ENCODE measurements at regions not wholly inside any gene's neighbourhood (a gene's known extent, or its start where the extent isn't known, plus 50 kb on each side); places are given as distances from the start of the nearest gene placed in this dataset.

DNA sequence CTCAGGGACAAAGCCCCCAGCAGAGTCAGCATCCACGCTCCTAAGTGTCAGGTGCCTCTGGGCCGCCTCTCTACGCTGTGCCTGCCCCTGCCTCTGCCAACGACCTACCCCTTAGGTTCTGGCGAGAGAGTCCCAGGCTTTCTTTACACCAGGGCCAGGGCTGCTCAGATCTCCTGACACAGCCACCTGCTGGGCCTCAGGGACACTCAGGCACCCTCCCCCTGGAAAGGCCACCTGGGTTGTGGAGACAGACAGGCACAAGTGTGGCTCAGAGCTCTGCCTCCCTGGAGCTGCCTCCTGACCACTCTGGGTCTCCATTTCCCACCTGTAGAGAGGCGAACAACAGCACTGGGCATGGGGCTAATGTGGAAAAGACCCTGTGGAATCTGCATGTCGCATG lies 90.0 kb upstream of the ADRA2C start:
- WGBS (ENCODE audit: insufficient coverage): 76% methylated on average over 7 of the region's 7 CpGs

DNA sequence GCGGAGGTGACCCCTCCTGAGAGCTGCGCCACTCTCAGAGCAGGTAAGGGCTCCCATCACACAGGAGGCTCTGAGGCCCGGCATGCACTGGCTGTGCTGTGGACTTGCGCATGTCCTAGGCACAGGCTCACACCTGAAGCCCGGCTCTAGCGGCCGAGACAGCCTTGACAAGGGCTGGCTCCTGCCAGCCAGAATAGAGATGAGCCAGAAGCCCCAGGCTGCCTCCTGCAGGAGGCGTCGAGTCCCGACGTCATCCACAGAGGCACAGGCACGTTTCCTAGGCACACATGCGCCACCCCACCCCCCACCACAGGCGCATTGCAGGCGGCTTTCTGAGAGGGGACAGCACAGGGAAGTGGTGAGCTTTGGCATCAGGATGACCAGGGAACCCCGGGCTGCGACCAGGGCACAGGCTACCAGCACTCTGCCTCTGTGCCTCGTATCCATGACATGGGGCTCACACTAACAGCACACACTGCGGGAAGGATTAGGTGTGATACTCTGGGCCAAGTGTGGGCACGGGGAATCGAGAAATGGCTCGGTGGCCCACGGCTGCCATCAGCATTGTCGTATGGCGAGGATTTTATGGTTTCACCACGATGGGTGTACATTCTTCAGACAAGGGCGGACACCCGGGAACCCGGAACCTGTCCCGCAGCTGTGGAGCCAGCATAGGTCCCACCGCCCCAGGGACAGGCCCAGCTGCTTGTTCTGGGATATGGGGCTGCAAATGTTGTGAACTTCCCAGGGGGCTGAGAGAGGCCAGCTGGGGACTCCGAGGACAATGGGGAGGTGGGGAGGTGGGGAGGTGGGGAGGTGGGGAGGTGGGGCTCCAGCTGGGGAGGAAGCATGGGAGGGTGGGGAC lies 90.7 kb upstream of the ADRA2C start:
- no peaks in the 10 kb centered on the region for H3K9me3 ChIP-seq (replicated peaks; ENCODE audit: control insufficient read depth, low read depth, low read length)
- H3K27ac ChIP-seq (ENCODE audit: low read length): no peak overlapping the region
- DNase-seq: no peak
- peaks cover 12% of the 10 kb centered on the region for H3K27me3 ChIP-seq (ENCODE audit: control insufficient read depth, insufficient read depth, low read length)
- H3K4me1 ChIP-seq (ENCODE audit: control insufficient read depth, insufficient read depth, low read length): peaks cover 14% of the 10 kb centered on the region
- no peak overlapping the region for H3K4me3 ChIP-seq (ENCODE audit: low read length)
- H3K36me3 ChIP-seq (ENCODE audit: control insufficient read depth, insufficient read depth, low read length): no peaks in the 10 kb centered on the region
- WGBS (ENCODE audit: insufficient coverage): 71% methylated on average over 24 of the region's 32 CpGs

More for the DNA sequence above, 90.0 kb upstream of the ADRA2C start:
- no peaks in the 10 kb centered on the region for H3K36me3 ChIP-seq (ENCODE audit: control insufficient read depth, insufficient read depth, low read length)
- peak; percentile 25 for DNase-seq
- H3K4me1 ChIP-seq (ENCODE audit: control insufficient read depth, insufficient read depth, low read length): peaks cover 14% of the 10 kb centered on the region
- H3K9me3 ChIP-seq (replicated peaks; ENCODE audit: control insufficient read depth, low read depth, low read length): no peaks in the 10 kb centered on the region
- H3K27me3 ChIP-seq (ENCODE audit: control insufficient read depth, insufficient read depth, low read length): peaks cover 12% of the 10 kb centered on the region
- H3K4me3 ChIP-seq (ENCODE audit: low read length): no peak overlapping the region
- H3K27ac ChIP-seq (ENCODE audit: low read length): no peak overlapping the region

- Histone ChIP-seq H3K36me3 (ENCODE audit: control insufficient read depth, insufficient read depth, low read length) (no peaks in the 10 kb centered on the region), H3K9me3 (replicated peaks; ENCODE audit: control insufficient read depth, low read depth, low read length) (no peaks in the 10 kb centered on the region), H3K27ac (ENCODE audit: low read length) (no peak overlapping the region), H3K4me3 (ENCODE audit: low read length) (no peak overlapping the region), H3K27me3 (ENCODE audit: control insufficient read depth, insufficient read depth, low read length) (peaks cover 8% of the 10 kb centered on the region), H3K4me1 (ENCODE audit: control insufficient read depth, insufficient read depth, low read length) (peaks cover 8% of the 10 kb centered on the region)
- WGBS (ENCODE audit: insufficient coverage): 30% methylated on average over 7 of the region's 7 CpGs
- no peak for DNase-seq
Measured at GRCh38 chr4:3674479-3674851, 91.7 kb upstream of the ADRA2C start.

DNA sequence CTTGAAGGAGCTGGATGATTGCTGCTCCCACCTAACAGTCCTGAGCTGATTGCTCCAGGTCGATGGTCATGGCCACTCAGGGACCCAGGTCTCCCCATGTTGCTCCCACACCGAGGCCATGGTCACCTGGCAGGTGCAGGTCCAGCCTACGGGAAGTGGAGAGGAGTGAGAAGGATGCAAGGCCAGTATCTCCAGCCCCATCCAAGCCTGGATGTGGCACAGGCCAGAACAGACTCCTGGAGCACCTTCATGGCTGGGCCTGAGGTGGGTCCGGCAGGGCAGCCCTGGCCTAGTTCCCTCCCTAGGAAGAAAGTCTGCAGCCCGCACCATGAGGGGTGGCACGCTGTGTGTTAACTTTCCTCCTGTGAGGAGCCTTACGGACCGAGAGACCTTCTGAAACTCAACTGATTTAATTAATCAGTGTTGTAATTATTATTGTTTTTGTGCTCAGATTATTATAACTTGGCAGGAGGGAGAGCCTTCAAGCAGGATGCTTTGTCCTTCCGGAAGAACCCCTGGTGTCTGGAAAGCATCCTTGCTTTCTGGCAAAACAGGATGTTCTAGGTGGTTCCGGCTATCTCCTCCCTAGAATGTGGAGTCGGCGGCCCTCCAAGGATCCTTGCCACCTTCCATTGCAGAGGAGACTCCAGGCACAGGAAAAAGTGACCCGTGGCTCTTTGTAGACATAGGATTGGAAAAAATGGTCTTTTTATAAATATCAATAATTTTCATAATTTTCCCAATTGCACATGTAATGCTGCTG lies 92.3 kb upstream of the ADRA2C start:
- Histone ChIP-seq H3K27me3 (ENCODE audit: control insufficient read depth, insufficient read depth, low read length) (peaks cover 8% of the 10 kb centered on the region), H3K27ac (ENCODE audit: low read length) (no peak overlapping the region), H3K4me1 (ENCODE audit: control insufficient read depth, insufficient read depth, low read length) (peaks cover 7% of the 10 kb centered on the region), H3K4me3 (ENCODE audit: low read length) (no peak overlapping the region), H3K9me3 (replicated peaks; ENCODE audit: control insufficient read depth, low read depth, low read length) (no peaks in the 10 kb centered on the region), H3K36me3 (ENCODE audit: control insufficient read depth, insufficient read depth, low read length) (no peaks in the 10 kb centered on the region)
- DNase-seq: no peak
- 96% methylated on average over 4 of the region's 13 CpGs for WGBS (ENCODE audit: insufficient coverage)

DNA sequence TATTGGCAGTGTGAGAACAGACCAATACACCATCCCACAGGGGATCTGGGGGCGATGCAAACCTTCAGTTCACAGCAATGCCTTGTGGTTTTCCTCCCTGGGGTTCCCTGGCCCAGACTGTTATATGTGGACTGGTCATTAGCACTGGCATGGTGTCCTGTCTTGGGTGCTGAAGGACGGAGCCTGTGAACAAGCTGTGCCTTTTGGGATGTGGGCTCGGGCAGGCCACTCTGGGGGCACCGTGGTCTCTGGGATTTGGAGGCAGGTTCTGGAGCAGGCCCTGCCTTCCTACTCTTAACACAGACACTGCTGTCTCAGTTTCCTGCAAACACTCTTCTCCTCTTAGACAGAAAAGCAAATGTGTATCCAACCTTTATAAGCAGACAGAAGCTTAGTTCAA lies 93.0 kb upstream of the ADRA2C start:
- H3K27me3 ChIP-seq (ENCODE audit: control insufficient read depth, insufficient read depth, low read length): peaks cover 8% of the 10 kb centered on the region
- peaks cover 7% of the 10 kb centered on the region for H3K4me1 ChIP-seq (ENCODE audit: control insufficient read depth, insufficient read depth, low read length)
- 100% methylated on average over 1 of the region's 4 CpGs for WGBS (ENCODE audit: insufficient coverage)
- no peak overlapping the region for H3K4me3 ChIP-seq (ENCODE audit: low read length)
- H3K27ac ChIP-seq (ENCODE audit: low read length): no peak overlapping the region
- DNase-seq: no peak
- no peaks in the 10 kb centered on the region for H3K36me3 ChIP-seq (ENCODE audit: control insufficient read depth, insufficient read depth, low read length)
- H3K9me3 ChIP-seq (replicated peaks; ENCODE audit: control insufficient read depth, low read depth, low read length): no peaks in the 10 kb centered on the region

- Histone ChIP-seq H3K4me3 (ENCODE audit: low read length) (no peak overlapping the region), H3K36me3 (ENCODE audit: control insufficient read depth, insufficient read depth, low read length) (no peaks in the 10 kb centered on the region), H3K27ac (ENCODE audit: low read length) (no peak overlapping the region), H3K9me3 (replicated peaks; ENCODE audit: control insufficient read depth, low read depth, low read length) (peaks cover 1% of the 10 kb centered on the region), H3K4me1 (ENCODE audit: control insufficient read depth, insufficient read depth, low read length) (peaks cover 7% of the 10 kb centered on the region), H3K27me3 (ENCODE audit: control insufficient read depth, insufficient read depth, low read length) (peaks cover 6% of the 10 kb centered on the region)
- WGBS (ENCODE audit: insufficient coverage): 92% methylated on average over 2 of the region's 3 CpGs
- DNase-seq: no peak
Measured at GRCh38 chr4:3672465-3672831, 93.7 kb upstream of the ADRA2C start.

DNA sequence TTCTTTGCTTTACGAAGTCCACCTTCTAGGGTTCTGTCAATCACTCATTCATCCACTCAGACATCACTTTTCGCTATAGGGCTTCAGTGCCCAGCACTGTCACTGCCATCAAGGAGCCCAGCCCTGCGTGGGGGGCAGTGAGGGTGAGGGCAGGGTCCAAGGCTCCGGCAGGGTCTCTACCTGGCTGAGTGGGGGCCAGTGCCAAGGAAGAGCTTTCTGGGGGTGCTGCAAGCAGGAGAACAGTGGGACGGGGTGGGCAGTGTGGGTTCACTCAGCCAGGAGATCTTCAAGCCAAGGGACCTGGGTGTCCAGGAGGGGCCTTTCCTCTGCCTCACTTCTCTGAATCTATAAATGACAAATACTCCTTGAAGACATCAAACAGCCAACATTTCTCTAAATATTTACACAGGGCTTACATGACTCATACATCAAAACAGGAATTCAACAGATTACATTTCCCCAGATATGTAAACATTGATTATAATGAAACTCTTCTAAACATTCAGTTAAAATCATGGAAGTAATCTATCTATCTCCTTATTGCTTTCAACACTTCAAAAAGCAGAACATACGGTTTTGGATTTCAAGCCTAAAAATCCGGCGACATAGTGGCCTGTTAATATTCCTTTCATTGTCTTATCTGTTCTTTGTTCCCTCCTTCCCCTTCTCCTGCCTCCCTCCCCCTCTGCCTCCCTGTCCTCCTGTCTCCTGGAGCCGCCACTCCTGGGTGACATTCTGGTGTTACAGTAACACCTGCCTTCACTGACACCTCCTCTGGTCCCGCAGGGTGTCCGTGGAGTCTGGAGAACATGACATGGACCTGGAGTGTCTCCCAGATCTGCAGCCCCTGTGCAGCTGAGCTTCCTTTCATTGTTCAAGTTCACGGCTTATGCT lies 94.4 kb upstream of the ADRA2C start:
- H3K27me3 ChIP-seq (ENCODE audit: control insufficient read depth, insufficient read depth, low read length): peaks cover 6% of the 10 kb centered on the region
- H3K36me3 ChIP-seq (ENCODE audit: control insufficient read depth, insufficient read depth, low read length): no peaks in the 10 kb centered on the region
- 71% methylated on average over 10 of the region's 12 CpGs for WGBS (ENCODE audit: insufficient coverage)
- no peak overlapping the region for H3K4me3 ChIP-seq (ENCODE audit: low read length)
- H3K27ac ChIP-seq (ENCODE audit: low read length): no peak overlapping the region
- peaks cover 7% of the 10 kb centered on the region for H3K4me1 ChIP-seq (ENCODE audit: control insufficient read depth, insufficient read depth, low read length)
- H3K9me3 ChIP-seq (replicated peaks; ENCODE audit: control insufficient read depth, low read depth, low read length): peaks cover 7% of the 10 kb centered on the region
- no peak for DNase-seq

- H3K4me3 ChIP-seq (ENCODE audit: low read length): no peak overlapping the region
- H3K9me3 ChIP-seq (replicated peaks; ENCODE audit: control insufficient read depth, low read depth, low read length): peaks cover 9% of the 10 kb centered on the region
- WGBS (ENCODE audit: insufficient coverage): 82% methylated on average over 30 of the region's 37 CpGs
Measured at GRCh38 chr4:3670521-3671519, 95.4 kb upstream of the ADRA2C start.

DNA sequence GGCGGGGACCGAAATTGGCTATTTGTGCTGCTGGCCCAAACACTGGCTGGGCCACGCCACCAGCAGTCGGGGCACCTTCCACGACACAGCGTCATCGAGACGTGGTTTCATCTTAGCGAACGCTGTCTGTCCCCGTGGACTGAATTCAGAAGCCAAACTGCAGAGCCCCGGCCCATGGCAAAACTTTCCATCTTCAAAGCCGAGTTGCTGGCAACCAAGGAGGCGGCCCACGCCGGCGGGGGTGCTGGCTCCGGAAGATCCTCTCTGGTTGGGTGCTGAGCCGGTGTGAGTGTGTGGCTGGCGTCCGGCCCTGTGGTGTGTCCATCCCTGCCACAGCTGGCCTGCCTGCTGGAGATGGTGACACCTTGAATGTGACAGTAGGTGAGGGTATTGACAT lies 96.6 kb upstream of the ADRA2C start:
- H3K27me3 ChIP-seq (ENCODE audit: control insufficient read depth, insufficient read depth, low read length): peaks cover 6% of the 10 kb centered on the region

More at GRCh38 chr4:3670521-3671519, 95.4 kb upstream of the ADRA2C start:
- Histone ChIP-seq H3K27ac (ENCODE audit: low read length) (no peak overlapping the region), H3K27me3 (ENCODE audit: control insufficient read depth, insufficient read depth, low read length) (peaks cover 6% of the 10 kb centered on the region), H3K36me3 (ENCODE audit: control insufficient read depth, insufficient read depth, low read length) (no peaks in the 10 kb centered on the region), H3K4me1 (ENCODE audit: control insufficient read depth, insufficient read depth, low read length) (peaks cover 5% of the 10 kb centered on the region)
- DNase-seq: no peak

More for the DNA sequence above, 96.6 kb upstream of the ADRA2C start:
- WGBS (ENCODE audit: insufficient coverage): 91% methylated on average over 21 of the region's 21 CpGs
- H3K4me1 ChIP-seq (ENCODE audit: control insufficient read depth, insufficient read depth, low read length): peaks cover 2% of the 10 kb centered on the region
- DNase-seq: no peak
- no peaks in the 10 kb centered on the region for H3K36me3 ChIP-seq (ENCODE audit: control insufficient read depth, insufficient read depth, low read length)
- peaks cover 9% of the 10 kb centered on the region for H3K9me3 ChIP-seq (replicated peaks; ENCODE audit: control insufficient read depth, low read depth, low read length)
- no peak overlapping the region for H3K4me3 ChIP-seq (ENCODE audit: low read length)
- no peak overlapping the region for H3K27ac ChIP-seq (ENCODE audit: low read length)
